Parathyroid adenoma (tissue), 2 donors: ENCODE measurements at regions not wholly inside any gene's neighbourhood (a gene's known extent, or its start where the extent isn't known, plus 50 kb on each side); places are given as distances from the start of the nearest gene placed in this dataset.

Experiments
- H2AFZ ChIP-seq: fragments of 300-600 bp; sonication (generic); one replicate; pipeline ENCODE4 v1.7.0; 2017; ENCODE audit warnings: antibody characterized with exemption, mild to moderate bottlenecking
- H3K27ac ChIP-seq: fragments of 300-600 bp; sonication (generic); one replicate; pipeline ENCODE4 v1.7.0; 2017
- H3K27me3 ChIP-seq: fragments of 300-600 bp; sonication (generic); one replicate; pipeline ENCODE4 v1.7.0; 2017; ENCODE audit warnings: low read length; ENCODE audit not compliant: control insufficient read depth, insufficient read depth
- H3K36me3 ChIP-seq: fragments of 300-600 bp; sonication (generic); one replicate; pipeline ENCODE4 v1.7.0; 2017; ENCODE audit warnings: low read length; ENCODE audit not compliant: control insufficient read depth, insufficient read depth
- H3K4me1 ChIP-seq: fragments of 300-600 bp; sonication (generic); one replicate; pipeline ENCODE4 v1.7.0; 2017; ENCODE audit warnings: control low read depth
- H3K4me2 ChIP-seq: fragments of 300-600 bp; sonication (generic); one replicate; pipeline ENCODE4 v1.7.0; 2017; ENCODE audit warnings: low read length
- H3K4me3 ChIP-seq: fragments of 300-600 bp; sonication (generic); one replicate; pipeline ENCODE4 v1.7.0; 2017; ENCODE audit warnings: low read depth, low read length
- H3K79me2 ChIP-seq: fragments of 300-600 bp; sonication (generic); one replicate; pipeline ENCODE4 v1.7.0; 2017; ENCODE audit warnings: control low read depth
- H3K9ac ChIP-seq: fragments of 300-600 bp; sonication (generic); one replicate; pipeline ENCODE4 v1.7.0; 2017; ENCODE audit warnings: mild to moderate bottlenecking
- H3K9me3 ChIP-seq: fragments of 300-600 bp; sonication (generic); one replicate; pipeline ENCODE4 v1.7.0; 2017; ENCODE audit warnings: low read length; ENCODE audit not compliant: control insufficient read depth
- CTCF ChIP-seq: fragments of 300-600 bp; sonication (generic); IDR thresholded peaks from one replicate; pipeline ENCODE4 v1.7.0; 2017; ENCODE audit warnings: antibody characterized with exemption, mild to moderate bottlenecking
- donor health status: primary hyperparathyroidism.

GRCh38 chr16:59058250-59058649, 324.1 kb upstream of the GOT2 start:
- Histone ChIP-seq H3K9me3 (no peaks in the 10 kb centered on the region), H3K27ac (no peak overlapping the region), H3K36me3 (no peaks in the 10 kb centered on the region), H3K4me1 (no peaks in the 10 kb centered on the region), H3K4me2 (no peak overlapping the region), H2AFZ (no peak overlapping the region), H3K79me2 (no peaks in the 10 kb centered on the region), H3K27me3 (no peaks in the 10 kb centered on the region), H3K9ac (no peak overlapping the region), H3K4me3 (no peak overlapping the region)
- no peak for TF ChIP-seq CTCF

- H3K27ac ChIP-seq, result no peak overlapping the region
- no peak overlapping the region for H3K9ac ChIP-seq
- no peak overlapping the region for H3K4me2 ChIP-seq
- no peak for TF ChIP-seq CTCF
- no peaks in the 10 kb centered on the region for H3K79me2 ChIP-seq
- no peaks in the 10 kb centered on the region for H3K36me3 ChIP-seq
- no peaks in the 10 kb centered on the region for H3K27me3 ChIP-seq
- H3K9me3 ChIP-seq, result no peaks in the 10 kb centered on the region
- no peak overlapping the region for H2AFZ ChIP-seq
- H3K4me1 ChIP-seq, result no peaks in the 10 kb centered on the region
- H3K4me3 ChIP-seq, result no peak overlapping the region
Measured at GRCh38 chr16:59053911-59054310, 319.8 kb upstream of the GOT2 start.

- no peak overlapping the region for H3K4me3 ChIP-seq
- H3K27me3 ChIP-seq, result no peaks in the 10 kb centered on the region
- no peaks in the 10 kb centered on the region for H3K36me3 ChIP-seq
- no peak overlapping the region for H3K9ac ChIP-seq
- H3K27ac ChIP-seq, result no peak overlapping the region
- H3K79me2 ChIP-seq, result no peaks in the 10 kb centered on the region
- no peak overlapping the region for H2AFZ ChIP-seq
- TF ChIP-seq CTCF, result no peak
- H3K4me1 ChIP-seq, result no peaks in the 10 kb centered on the region
- H3K9me3 ChIP-seq, result no peaks in the 10 kb centered on the region
- no peak overlapping the region for H3K4me2 ChIP-seq
Measured at GRCh38 chr16:59052231-59052630, 318.1 kb upstream of the GOT2 start.

GRCh38 chr16:59048876-59049275, 314.8 kb upstream of the GOT2 start:
- Histone ChIP-seq H3K27me3 (no peaks in the 10 kb centered on the region), H3K9me3 (no peaks in the 10 kb centered on the region), H3K4me1 (no peaks in the 10 kb centered on the region), H3K27ac (no peak overlapping the region), H2AFZ (no peak overlapping the region), H3K36me3 (no peaks in the 10 kb centered on the region), H3K9ac (no peak overlapping the region), H3K79me2 (no peaks in the 10 kb centered on the region), H3K4me2 (no peak overlapping the region), H3K4me3 (no peak overlapping the region)
- TF ChIP-seq CTCF, result no peak

- TF ChIP-seq CTCF, result no peak
- H3K4me2 ChIP-seq, result no peak overlapping the region
- no peaks in the 10 kb centered on the region for H3K79me2 ChIP-seq
- H2AFZ ChIP-seq, result no peak overlapping the region
- H3K9me3 ChIP-seq, result no peaks in the 10 kb centered on the region
- no peaks in the 10 kb centered on the region for H3K4me1 ChIP-seq
- H3K9ac ChIP-seq, result no peak overlapping the region
- H3K4me3 ChIP-seq, result no peak overlapping the region
- H3K27me3 ChIP-seq, result no peaks in the 10 kb centered on the region
- H3K27ac ChIP-seq, result no peak overlapping the region
- no peaks in the 10 kb centered on the region for H3K36me3 ChIP-seq
Measured at GRCh38 chr16:59047114-59047513, 313.0 kb upstream of the GOT2 start.
